Hepatic stellate cell (primary cell): ENCODE measurements at regions not wholly inside any gene's neighbourhood (a gene's known extent, or its start where the extent isn't known, plus 50 kb on each side); places are given as distances from the start of the nearest gene placed in this dataset.

Source experiments
- DNase-seq: peaks from one replicate; pipeline ENCODE4 v3.0.0; 2011; ENCODE audit warnings: low spot score

GRCh38 chr17:77001487-77001886 is 133.3 kb downstream of the MGAT5B start:
- DNase-seq = no peak

- no peak for DNase-seq
Measured at GRCh38 chr17:77002103-77003045, 134.2 kb downstream of the MGAT5B start.

- no peak for DNase-seq
Measured at GRCh38 chr17:77003699-77004098, 135.5 kb downstream of the MGAT5B start.

GRCh38 chr17:77006971-77007649 is 133.7 kb upstream of the SEC14L1 start:
- no peak for DNase-seq

- DNase-seq = no peak
Measured at GRCh38 chr17:77009877-77010276, 130.9 kb upstream of the SEC14L1 start.

GRCh38 chr17:77010667-77011066 is 130.1 kb upstream of the SEC14L1 start:
- DNase-seq = no peak

- DNase-seq = no peak
Measured at GRCh38 chr17:77011173-77012011, 129.4 kb upstream of the SEC14L1 start.

GRCh38 chr17:77018504-77018903 is 122.3 kb upstream of the SEC14L1 start:
- DNase-seq = no peak

GRCh38 chr17:77019893-77020379 is 120.8 kb upstream of the SEC14L1 start:
- DNase-seq = no peak

GRCh38 chr17:77020973-77021372 is 119.8 kb upstream of the SEC14L1 start:
- no peak for DNase-seq

GRCh38 chr17:77022766-77023165 is 118.0 kb upstream of the SEC14L1 start:
- no peak for DNase-seq

GRCh38 chr17:77025781-77026180 is 115.0 kb upstream of the SEC14L1 start:
- no peak for DNase-seq

- DNase-seq = no peak
Measured at GRCh38 chr17:77027271-77027889, 113.4 kb upstream of the SEC14L1 start.

- no peak for DNase-seq
Measured at GRCh38 chr17:77028900-77029299, 111.9 kb upstream of the SEC14L1 start.

- DNase-seq = no peak
Measured at GRCh38 chr17:77032929-77033328, 107.8 kb upstream of the SEC14L1 start.

- DNase-seq = no peak
Measured at GRCh38 chr17:77033892-77034404, 106.8 kb upstream of the SEC14L1 start.

- no peak for DNase-seq
Measured at GRCh38 chr17:77034677-77035424, 105.9 kb upstream of the SEC14L1 start.

- no peak for DNase-seq
Measured at GRCh38 chr17:77035526-77035925, 105.2 kb upstream of the SEC14L1 start.

- DNase-seq = no peak
Measured at GRCh38 chr17:77036136-77036840, 104.5 kb upstream of the SEC14L1 start.

- DNase-seq = no peak
Measured at GRCh38 chr17:77036841-77037381, 103.9 kb upstream of the SEC14L1 start.
